ENCODE measurements at regions not wholly inside any gene's neighbourhood (a gene's known extent, or its start where the extent isn't known, plus 50 kb on each side); places are given as distances from the start of the nearest gene placed in this dataset.

DNA sequence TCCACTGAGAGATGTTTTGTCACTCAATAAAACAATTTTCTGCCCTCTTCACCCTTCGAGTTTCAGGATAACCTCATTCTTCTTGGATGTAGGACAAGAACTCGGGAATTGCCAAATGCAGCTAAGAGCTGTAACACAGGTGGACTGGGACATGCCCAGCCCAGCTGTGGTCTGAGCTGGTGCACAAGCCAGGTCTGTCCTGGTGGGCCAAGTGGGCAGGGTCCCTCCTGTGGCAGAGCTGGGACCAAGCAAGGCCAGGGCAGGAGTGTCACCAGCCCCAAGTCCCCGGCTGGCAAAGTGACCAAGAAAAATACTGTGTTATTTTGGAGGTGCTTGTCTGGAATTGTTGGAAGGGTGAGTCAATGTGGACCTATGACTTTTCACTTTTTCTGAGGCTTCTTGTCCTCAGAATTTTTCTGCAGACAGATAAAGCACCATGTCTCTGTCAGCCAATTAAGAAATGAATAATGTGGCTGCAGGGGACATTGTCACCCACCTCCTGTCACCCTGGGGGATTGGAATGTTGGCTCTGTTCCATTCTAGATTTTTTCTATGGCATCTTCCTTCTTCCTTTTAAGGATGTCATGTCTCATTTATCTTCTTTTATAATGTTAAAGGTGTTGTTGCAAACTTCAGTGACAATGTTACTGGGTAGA lies 645.2 kb upstream of the EPHA6 start:
- no peak overlapping the region for H3K9ac ChIP-seq (ENCODE audit: insufficient read depth, low read length)
- no peak for TF ChIP-seq CTCF (conservative IDR thresholded peaks at IDR 0.05 in 1 of 2, IDR thresholded peaks at IDR 0.05 in 1 of 2; ENCODE audit: low read depth in 1 of 2, low read length in 2 of 2)
- no peak for TF ChIP-seq EZH2 (IDR thresholded peaks at IDR 0.05; ENCODE audit: low read length, missing control alignments)
- no peaks in the 10 kb centered on the region for H3K36me3 ChIP-seq (ENCODE audit: control insufficient read depth, insufficient read depth, low read length)
- no peak overlapping the region for H3K27ac ChIP-seq (ENCODE audit: insufficient read depth, low read length)
- H3K79me2 ChIP-seq (ENCODE audit: control insufficient read depth, insufficient read depth, low read length): no peaks in the 10 kb centered on the region
- no peaks in the 10 kb centered on the region for H4K20me1 ChIP-seq (ENCODE audit: control insufficient read depth, extremely low read depth, insufficient read depth, low read length)
- no peak overlapping the region for H3K4me3 ChIP-seq (replicated peaks in 1 of 4; ENCODE audit: control extremely low read depth in 1 of 4, insufficient read depth in 1 of 4, low read depth in 3 of 4, low read length in 4 of 4)
- no peak for DNase-seq (ENCODE audit: low read depth in 2 of 2)
- H3K9me3 ChIP-seq (ENCODE audit: control insufficient read depth, insufficient read depth, low read depth, low read length): no peaks in the 10 kb centered on the region
- no peak overlapping the region for H2AFZ ChIP-seq (ENCODE audit: low read length)
- no peak overlapping the region for H3K4me2 ChIP-seq (ENCODE audit: extremely low read depth, insufficient read depth, low read length)
- no peaks in the 10 kb centered on the region for H3K27me3 ChIP-seq (ENCODE audit: control insufficient read depth, insufficient read depth, low read length)
- H3K4me1 ChIP-seq (ENCODE audit: control insufficient read depth, extremely low read depth, insufficient read depth, low read length): no peaks in the 10 kb centered on the region

- Histone ChIP-seq H3K27me3 (ENCODE audit: control insufficient read depth, insufficient read depth, low read length) (no peaks in the 10 kb centered on the region), H4K20me1 (ENCODE audit: control insufficient read depth, extremely low read depth, insufficient read depth, low read length) (no peaks in the 10 kb centered on the region), H3K9ac (ENCODE audit: insufficient read depth, low read length) (no peak overlapping the region), H3K27ac (ENCODE audit: insufficient read depth, low read length) (no peak overlapping the region), H3K4me2 (ENCODE audit: extremely low read depth, insufficient read depth, low read length) (no peak overlapping the region), H3K9me3 (ENCODE audit: control insufficient read depth, insufficient read depth, low read depth, low read length) (no peaks in the 10 kb centered on the region), H3K4me3 (replicated peaks in 1 of 4; ENCODE audit: control extremely low read depth in 1 of 4, insufficient read depth in 1 of 4, low read depth in 3 of 4, low read length in 4 of 4) (no peak overlapping the region), H3K36me3 (ENCODE audit: control insufficient read depth, insufficient read depth, low read length) (no peaks in the 10 kb centered on the region), H3K79me2 (ENCODE audit: control insufficient read depth, insufficient read depth, low read length) (no peaks in the 10 kb centered on the region), H2AFZ (ENCODE audit: low read length) (no peak overlapping the region), H3K4me1 (ENCODE audit: control insufficient read depth, extremely low read depth, insufficient read depth, low read length) (no peaks in the 10 kb centered on the region)
- no peak for DNase-seq (ENCODE audit: low read depth in 2 of 2)
- TF ChIP-seq EZH2 (IDR thresholded peaks at IDR 0.05; ENCODE audit: low read length, missing control alignments): no peak
- no peak for TF ChIP-seq CTCF (conservative IDR thresholded peaks at IDR 0.05 in 1 of 2, IDR thresholded peaks at IDR 0.05 in 1 of 2; ENCODE audit: low read depth in 1 of 2, low read length in 2 of 2)
These were observed 641.5 kb upstream of the EPHA6 start for GRCh38 chr3:96172917-96173316.

GRCh38 chr3:96175500-96175899 lies 638.9 kb upstream of the EPHA6 start:
- Histone ChIP-seq H3K79me2 (ENCODE audit: control insufficient read depth, insufficient read depth, low read length) (no peaks in the 10 kb centered on the region), H3K4me3 (replicated peaks in 1 of 4; ENCODE audit: control extremely low read depth in 1 of 4, insufficient read depth in 1 of 4, low read depth in 3 of 4, low read length in 4 of 4) (no peak overlapping the region), H4K20me1 (ENCODE audit: control insufficient read depth, extremely low read depth, insufficient read depth, low read length) (no peaks in the 10 kb centered on the region), H3K9ac (ENCODE audit: insufficient read depth, low read length) (no peak overlapping the region), H3K36me3 (ENCODE audit: control insufficient read depth, insufficient read depth, low read length) (no peaks in the 10 kb centered on the region), H3K4me2 (ENCODE audit: extremely low read depth, insufficient read depth, low read length) (no peak overlapping the region), H3K27me3 (ENCODE audit: control insufficient read depth, insufficient read depth, low read length) (no peaks in the 10 kb centered on the region), H3K4me1 (ENCODE audit: control insufficient read depth, extremely low read depth, insufficient read depth, low read length) (no peaks in the 10 kb centered on the region), H3K9me3 (ENCODE audit: control insufficient read depth, insufficient read depth, low read depth, low read length) (no peaks in the 10 kb centered on the region), H2AFZ (ENCODE audit: low read length) (no peak overlapping the region), H3K27ac (ENCODE audit: insufficient read depth, low read length) (no peak overlapping the region)
- TF ChIP-seq CTCF (conservative IDR thresholded peaks at IDR 0.05 in 1 of 2, IDR thresholded peaks at IDR 0.05 in 1 of 2; ENCODE audit: low read depth in 1 of 2, low read length in 2 of 2) (no peak), EZH2 (IDR thresholded peaks at IDR 0.05; ENCODE audit: low read length, missing control alignments) (no peak)
- no peak for DNase-seq (ENCODE audit: low read depth in 2 of 2)
